ENCODE measurements at regions not wholly inside any gene's neighbourhood (a gene's known extent, or its start where the extent isn't known, plus 50 kb on each side); places are given as distances from the start of the nearest gene placed in this dataset.

- TF ChIP-seq POLR2A (IDR thresholded peaks at IDR 0.05) (no peak), CTCF (IDR thresholded peaks at IDR 0.05) (no peak)
Measured at GRCh38 chr5:87095787-87096186, 171.9 kb upstream of the RASA1 start.

All from thyroid gland (tissue), 4 donors.